ENCODE measurements at regions not wholly inside any gene's neighbourhood (a gene's known extent, or its start where the extent isn't known, plus 50 kb on each side); places are given as distances from the start of the nearest gene placed in this dataset.
"Not testable (repeated sequence)": the region's sequence is repeated elsewhere in the genome, so short reads cannot be mapped to it uniquely, and the experiment has no call there.

DNA sequence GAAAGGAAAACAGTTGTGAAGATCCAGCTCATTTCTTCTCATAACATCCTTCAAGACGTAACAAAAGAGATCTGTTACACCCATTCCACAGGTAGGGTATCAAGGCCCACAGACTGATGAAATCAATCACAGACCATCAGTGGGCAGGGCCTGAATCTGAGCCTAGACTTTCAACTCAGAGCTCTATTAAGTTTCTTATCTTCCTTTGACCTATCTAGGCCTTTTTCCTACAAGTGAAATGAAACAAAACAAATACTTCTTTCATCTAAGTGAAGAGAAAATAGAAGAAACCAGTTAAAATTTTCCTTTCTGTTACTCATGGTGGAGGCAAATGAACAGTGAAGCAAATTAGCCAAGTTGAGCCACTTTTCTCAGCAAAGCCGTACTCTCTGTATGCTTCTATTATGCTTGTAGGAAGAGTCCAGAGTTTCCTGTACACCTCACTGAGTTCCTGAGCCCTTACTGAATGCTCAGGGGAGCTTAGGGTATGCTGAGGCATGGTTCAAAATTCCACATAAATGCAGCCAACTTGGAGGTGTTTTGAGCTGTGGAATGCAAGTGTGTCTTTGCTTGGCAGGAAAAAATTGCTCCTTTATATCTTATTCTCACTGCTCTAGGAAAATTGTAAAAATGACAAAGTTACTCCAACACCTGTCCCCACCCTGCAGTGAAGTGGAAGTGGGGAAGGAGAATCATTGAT, 91.9 kb downstream of the FEM1C start:
- H3K4me3 ChIP-seq, result no peak overlapping the region

DNA sequence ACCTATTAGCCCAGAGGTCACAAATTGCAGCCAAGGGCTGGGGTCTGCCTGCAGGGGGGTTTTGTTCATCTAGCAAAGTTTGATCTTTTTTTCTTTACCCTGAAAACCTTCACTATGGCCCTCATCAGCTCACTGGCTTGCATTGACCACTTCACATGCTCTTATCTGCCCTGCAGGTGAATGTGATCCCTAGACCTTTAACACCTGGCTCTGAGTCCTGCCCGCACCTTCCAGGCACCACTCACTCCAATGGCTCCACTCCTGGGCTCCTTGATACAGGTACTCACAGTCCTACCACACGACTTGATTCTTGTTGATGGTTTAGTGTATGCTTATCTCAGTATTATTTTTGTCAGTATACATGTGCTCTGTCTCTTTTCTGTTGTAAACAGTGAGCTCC, 92.5 kb downstream of the FEM1C start:
- WGBS, 2 donors (ENCODE audit: low coverage in 1 of 2), result 50 to 100% methylated on average over 1 to 2 of the region's 2 CpGs
- no peak for TF ChIP-seq EP300 (IDR thresholded peaks at IDR 0.05)
- TF ChIP-seq POLR2A (IDR thresholded peaks at IDR 0.05), result no peak
- TF ChIP-seq POLR2AphosphoS5 (IDR thresholded peaks at IDR 0.05), result no peak
- no peak for TF ChIP-seq CTCF (IDR thresholded peaks at IDR 0.05)
- no peak overlapping the region for H3K27ac ChIP-seq
- no peaks in the 10 kb centered on the region for H3K9me3 ChIP-seq
- no peak overlapping the region for H3K4me3 ChIP-seq
- H3K4me1 ChIP-seq, result peaks cover 0 to 12% (median 0%) of the 10 kb centered on the region in 3 donors
- no peaks in the 10 kb centered on the region for H3K36me3 ChIP-seq
- no peak for ATAC-seq
- no peaks in the 10 kb centered on the region for H3K27me3 ChIP-seq

More for the DNA sequence above, 91.9 kb downstream of the FEM1C start:
- Histone ChIP-seq H3K27me3 (no peaks in the 10 kb centered on the region), H3K36me3 (no peaks in the 10 kb centered on the region), H3K4me1 (peaks cover 0 to 12% (median 0%) of the 10 kb centered on the region in 3 donors), H3K27ac (no peak overlapping the region), H3K9me3 (no peaks in the 10 kb centered on the region)
- no peak for ATAC-seq
- 71 to 89% methylated on average over 1 to 2 of the region's 2 CpGs for WGBS, 2 donors (ENCODE audit: low coverage in 1 of 2)
- no peak for TF ChIP-seq POLR2AphosphoS5 (IDR thresholded peaks at IDR 0.05)
- no peak for TF ChIP-seq CTCF (IDR thresholded peaks at IDR 0.05)
- no peak for TF ChIP-seq EP300 (IDR thresholded peaks at IDR 0.05)
- no peak for TF ChIP-seq POLR2A (IDR thresholded peaks at IDR 0.05)

DNA sequence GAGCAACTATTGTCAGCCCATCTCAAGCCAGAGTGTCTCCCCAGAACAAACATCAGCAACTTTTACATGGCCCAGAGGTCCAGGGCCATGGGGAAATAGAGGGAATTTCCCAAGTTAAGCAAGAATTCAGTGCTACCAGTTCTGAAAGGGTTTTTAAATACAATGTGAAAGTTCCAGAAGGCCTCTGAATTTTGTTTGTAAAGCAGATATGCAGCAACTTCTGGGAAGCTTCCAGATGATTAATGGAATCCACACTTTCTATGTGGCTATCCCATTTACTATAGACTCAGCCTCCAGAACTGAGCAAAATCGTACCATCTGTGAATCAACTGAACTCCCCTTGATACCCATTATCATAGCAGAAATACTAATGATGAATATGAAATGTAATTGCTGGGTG, 93.8 kb downstream of the FEM1C start:
- no peaks in the 10 kb centered on the region for H3K9me3 ChIP-seq
- no peak for ATAC-seq
- no peaks in the 10 kb centered on the region for H3K27me3 ChIP-seq
- peaks cover 0 to 12% (median 0%) of the 10 kb centered on the region in 3 donors for H3K4me1 ChIP-seq
- no peak overlapping the region for H3K4me3 ChIP-seq
- no peak overlapping the region for H3K27ac ChIP-seq
- TF ChIP-seq POLR2AphosphoS5 (IDR thresholded peaks at IDR 0.05) (no peak), POLR2A (IDR thresholded peaks at IDR 0.05) (no peak), CTCF (IDR thresholded peaks at IDR 0.05) (no peak), EP300 (IDR thresholded peaks at IDR 0.05) (no peak)
- no peaks in the 10 kb centered on the region for H3K36me3 ChIP-seq
- 33 to 40% methylated on average over 1 of the region's 1 CpG for WGBS, 2 donors (ENCODE audit: low coverage in 1 of 2)

GRCh38 chr5:115448630-115449029, 95.9 kb downstream of the FEM1C start:
- H3K4me3 ChIP-seq, H3K36me3 ChIP-seq, H3K27me3 ChIP-seq, H3K9me3 ChIP-seq, ATAC-seq, H3K27ac ChIP-seq: not testable (repeated sequence)
- peaks cover 0 to 12% (median 0%) of the 10 kb centered on the region in 3 donors for H3K4me1 ChIP-seq
- 69% methylated on average over 5 of the region's 7 CpGs; no CpG with 5 or more reads in 1 of the 2 donors for WGBS, 2 donors (ENCODE audit: low coverage in 1 of 2)

DNA sequence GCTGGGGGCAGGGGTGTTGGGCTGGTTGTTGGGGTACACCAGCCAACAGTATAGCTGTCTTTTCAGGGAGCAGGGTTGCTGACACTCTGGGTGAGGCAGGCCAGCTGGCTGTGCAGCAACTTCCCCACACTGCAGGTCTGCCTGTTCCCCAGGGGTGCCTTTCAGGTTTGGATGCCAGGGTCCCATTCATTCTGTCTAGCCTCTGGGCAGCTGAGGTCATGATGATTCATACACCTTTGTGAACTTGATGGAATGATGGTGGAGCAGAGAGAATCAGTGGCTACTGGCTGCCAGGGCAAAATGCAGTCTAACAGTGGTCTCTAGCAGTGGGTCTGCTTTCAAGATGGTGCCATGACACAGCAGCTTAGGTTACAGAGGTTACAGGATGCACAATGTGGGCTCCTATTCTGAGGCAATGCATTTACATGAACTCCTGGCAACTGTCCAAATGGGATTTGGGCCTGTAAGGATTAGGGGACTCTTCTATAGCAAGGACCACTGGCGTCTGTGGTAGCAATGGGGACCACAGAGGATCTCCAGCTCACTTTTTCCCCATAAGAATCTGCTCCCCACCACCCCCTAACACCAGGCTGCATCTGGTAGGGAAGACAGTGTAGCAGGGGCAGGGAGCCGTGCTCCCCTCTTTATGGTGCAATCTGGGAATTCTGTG, 103.7 kb downstream of the FEM1C start:
- ATAC-seq, result no peak
- Histone ChIP-seq H3K9me3 (peaks cover 0 to 19% (median 0%) of the 10 kb centered on the region in 3 donors), H3K27me3 (no peaks in the 10 kb centered on the region), H3K27ac (no peak overlapping the region), H3K4me3 (no peak overlapping the region), H3K36me3 (no peaks in the 10 kb centered on the region), H3K4me1 (peaks cover 0 to 8% (median 0%) of the 10 kb centered on the region in 3 donors)
- TF ChIP-seq EP300 (IDR thresholded peaks at IDR 0.05) (no peak), CTCF (IDR thresholded peaks at IDR 0.05) (no peak), POLR2A (IDR thresholded peaks at IDR 0.05) (no peak), POLR2AphosphoS5 (IDR thresholded peaks at IDR 0.05) (no peak)
- WGBS, 2 donors (ENCODE audit: low coverage in 1 of 2), result 90 to 100% methylated on average over 1 to 2 of the region's 2 CpGs
